Astrocyte (in vitro differentiated cells and primary cell): ENCODE measurements at regions not wholly inside any gene's neighbourhood (a gene's known extent, or its start where the extent isn't known, plus 50 kb on each side); places are given as distances from the start of the nearest gene placed in this dataset.

Source experiments
- EZH2 ChIP-seq: IDR thresholded peaks from 2 replicates; pipeline ENCODE4 v1.6.1; 2012; ENCODE audit warnings: mild to moderate bottlenecking, low read length, inconsistent platforms; ENCODE audit not compliant: insufficient read depth
- TF ChIP-seq, protein P1 (sequence below): IDR thresholded peaks from 2 replicates; pipeline ENCODE4 v1.5.1; 2011; ENCODE audit warnings: low read depth, mild to moderate bottlenecking, inconsistent platforms, low read length, moderate library complexity; ENCODE audit not compliant: insufficient read depth

DNA sequence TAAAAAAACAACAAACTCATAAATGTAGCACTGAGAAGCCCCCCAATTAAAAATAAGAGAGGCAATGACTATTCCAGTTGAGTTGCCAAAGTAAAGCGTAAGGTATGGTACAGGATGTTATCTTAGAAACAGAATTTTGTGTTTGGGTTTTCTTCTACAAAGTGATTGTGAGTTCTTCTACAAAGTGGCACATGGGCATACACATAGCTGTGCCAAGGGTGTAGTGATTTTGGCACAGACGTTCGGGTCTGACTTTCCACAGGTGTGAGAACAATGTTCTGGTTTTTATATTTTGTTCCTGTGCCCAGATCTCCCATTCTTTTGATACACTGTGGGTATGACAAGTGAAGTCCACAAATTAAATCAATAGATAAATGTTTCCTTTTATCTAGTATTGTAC, 190.1 kb upstream of the CSNK1A1L start:
- TF ChIP-seq, protein P1, sequence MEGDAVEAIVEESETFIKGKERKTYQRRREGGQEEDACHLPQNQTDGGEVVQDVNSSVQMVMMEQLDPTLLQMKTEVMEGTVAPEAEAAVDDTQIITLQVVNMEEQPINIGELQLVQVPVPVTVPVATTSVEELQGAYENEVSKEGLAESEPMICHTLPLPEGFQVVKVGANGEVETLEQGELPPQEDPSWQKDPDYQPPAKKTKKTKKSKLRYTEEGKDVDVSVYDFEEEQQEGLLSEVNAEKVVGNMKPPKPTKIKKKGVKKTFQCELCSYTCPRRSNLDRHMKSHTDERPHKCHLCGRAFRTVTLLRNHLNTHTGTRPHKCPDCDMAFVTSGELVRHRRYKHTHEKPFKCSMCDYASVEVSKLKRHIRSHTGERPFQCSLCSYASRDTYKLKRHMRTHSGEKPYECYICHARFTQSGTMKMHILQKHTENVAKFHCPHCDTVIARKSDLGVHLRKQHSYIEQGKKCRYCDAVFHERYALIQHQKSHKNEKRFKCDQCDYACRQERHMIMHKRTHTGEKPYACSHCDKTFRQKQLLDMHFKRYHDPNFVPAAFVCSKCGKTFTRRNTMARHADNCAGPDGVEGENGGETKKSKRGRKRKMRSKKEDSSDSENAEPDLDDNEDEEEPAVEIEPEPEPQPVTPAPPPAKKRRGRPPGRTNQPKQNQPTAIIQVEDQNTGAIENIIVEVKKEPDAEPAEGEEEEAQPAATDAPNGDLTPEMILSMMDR = no peak
- no peak for TF ChIP-seq EZH2
